Mammary epithelial cell (primary cell): ENCODE measurements at regions not wholly inside any gene's neighbourhood (a gene's known extent, or its start where the extent isn't known, plus 50 kb on each side); places are given as distances from the start of the nearest gene placed in this dataset.

Source experiments
- CTCF ChIP-seq, 2 donors: IDR thresholded peaks in 1 of 2; conservative IDR thresholded peaks in 1 of 2; 2 replicates each; pipeline ENCODE4 v1.5.1; 2011 to 2012; ENCODE audit warnings: inconsistent platforms in 2 of 2, low read length in 2 of 2, mild to moderate bottlenecking in 2 of 2, control low read depth in 1 of 2, low read depth in 1 of 2; ENCODE audit not compliant: insufficient read depth in 1 of 2; ENCODE audit errors: extremely low read depth in 1 of 2
- EZH2 ChIP-seq: IDR thresholded peaks from 2 replicates; pipeline ENCODE4 v1.6.1; 2012; ENCODE audit warnings: low read length, inconsistent platforms, borderline replicate concordance

- TF ChIP-seq CTCF (conservative IDR thresholded peaks at IDR 0.05 in 1 of 2, IDR thresholded peaks at IDR 0.05 in 1 of 2; ENCODE audit: extremely low read depth in 1 of 2, insufficient read depth in 1 of 2, low read depth in 1 of 2, low read length in 2 of 2): no peak
- no peak for TF ChIP-seq EZH2
These were observed 566.9 kb downstream of the BCL11A start for GRCh38 chr2:59986511-59986910.
